Dedifferentiated amniotic fluid mesenchymal stem cell (primary cell): ENCODE measurements at regions not wholly inside any gene's neighbourhood (a gene's known extent, or its start where the extent isn't known, plus 50 kb on each side); places are given as distances from the start of the nearest gene placed in this dataset.

Experiments
- DNase-seq: peaks from one replicate; pipeline ENCODE4 v3.0.0-alpha.2; 2016; ENCODE audit errors: extremely low spot score

- DNase-seq, result no peak
Observed at GRCh38 chr1:185368913-185369491, 52.0 kb upstream of the IVNS1ABP start.

- DNase-seq, result no peak
Observed at GRCh38 chr1:185368313-185368855, 51.3 kb upstream of the IVNS1ABP start.

GRCh38 chr1:185367218-185367617 lies 50.2 kb upstream of the IVNS1ABP start:
- DNase-seq, result no peak
